HG03139 (cell line): ENCODE measurements at regions not wholly inside any gene's neighbourhood (a gene's known extent, or its start where the extent isn't known, plus 50 kb on each side); places are given as distances from the start of the nearest gene placed in this dataset.
"Not testable (repeated sequence)": the region's sequence is repeated elsewhere in the genome, so short reads cannot be mapped to it uniquely, and the experiment has no call there.

Experiments
- ATAC-seq: cut with Tn5 transposase; IDR thresholded peaks from one replicate; pipeline ENCODE4 v1.9.1; 2021; ENCODE audit not compliant: unreplicated experiment

DNA sequence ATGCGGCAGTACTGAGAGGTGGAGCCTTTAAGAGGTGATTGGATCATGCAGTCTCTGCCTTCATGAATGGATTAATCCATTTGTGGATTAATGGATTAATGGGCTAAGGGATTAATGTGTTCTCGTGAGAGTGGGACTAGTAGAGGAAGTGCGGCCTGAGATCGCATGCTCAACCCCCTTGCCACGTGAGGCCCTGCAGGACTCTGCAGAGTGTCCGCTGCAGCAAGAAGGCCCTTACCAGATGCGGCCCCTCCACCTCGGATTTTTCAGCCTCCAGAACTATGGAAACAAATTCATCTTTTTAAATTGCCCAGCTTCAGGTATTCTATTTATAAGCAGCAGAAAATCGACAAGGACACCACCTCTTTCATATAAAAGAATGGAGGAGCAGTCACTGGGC is 148.8 kb downstream of the TPRA1 start:
- ATAC-seq = no peak

DNA sequence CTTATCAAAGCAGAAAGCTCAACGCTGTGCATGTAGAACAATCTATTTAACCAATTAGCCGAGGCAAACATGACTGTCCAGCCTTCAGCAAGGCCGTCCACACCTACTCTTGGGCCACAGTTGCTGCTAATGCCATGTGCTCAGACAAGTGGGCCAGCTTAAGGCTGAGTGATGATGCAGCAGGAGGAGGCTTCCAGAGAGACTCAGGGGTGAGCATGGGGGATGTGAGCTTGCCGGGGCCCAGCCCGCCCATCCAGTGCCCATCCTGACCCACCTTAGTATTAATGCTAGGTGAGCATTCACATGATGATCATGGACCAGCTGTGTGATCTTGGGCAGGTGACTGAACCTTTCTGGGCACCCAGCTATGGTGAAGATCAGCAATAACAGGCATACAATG is 150.1 kb downstream of the TPRA1 start:
- no peak for ATAC-seq

DNA sequence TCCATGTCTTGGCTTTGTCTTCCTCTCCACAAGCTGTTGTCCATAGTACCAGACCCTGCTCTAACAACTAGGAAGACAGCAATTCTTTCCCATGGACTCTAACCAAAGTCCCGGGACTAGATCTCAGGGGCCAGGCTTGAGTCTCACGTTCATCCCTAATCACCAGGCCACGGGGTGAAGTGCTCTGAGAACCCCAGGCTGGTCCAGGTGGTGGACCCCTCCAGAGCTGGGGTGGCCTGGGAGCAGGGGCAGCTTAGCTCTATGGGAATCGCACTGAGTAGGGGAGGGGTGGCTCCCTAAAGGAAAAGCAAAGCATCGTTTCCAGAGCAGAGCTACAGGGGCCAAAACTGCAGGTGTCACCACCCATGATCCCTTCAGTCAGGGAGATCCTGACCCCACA is 150.9 kb downstream of the TPRA1 start:
- ATAC-seq = no peak

DNA sequence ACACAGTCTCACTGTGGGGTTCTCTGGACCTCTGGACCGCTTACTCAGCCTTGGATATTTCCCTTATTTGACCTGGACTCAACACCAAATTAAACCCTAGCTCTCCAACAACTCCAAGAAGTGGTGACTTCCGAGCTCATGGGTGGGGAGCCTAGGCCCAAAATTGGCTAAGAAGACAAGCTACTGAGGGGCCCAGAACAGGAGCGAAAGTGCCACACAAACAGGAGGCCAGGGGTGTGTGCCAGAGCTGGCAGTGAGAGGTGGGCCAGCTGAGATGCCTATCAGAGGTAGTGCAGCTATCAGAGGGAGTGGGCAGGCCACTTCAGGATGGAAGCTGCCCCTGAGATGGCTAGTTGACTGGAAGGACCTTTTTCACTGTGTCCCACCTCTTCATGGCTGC is 151.1 kb upstream of the PRR20G start:
- no peak for ATAC-seq

DNA sequence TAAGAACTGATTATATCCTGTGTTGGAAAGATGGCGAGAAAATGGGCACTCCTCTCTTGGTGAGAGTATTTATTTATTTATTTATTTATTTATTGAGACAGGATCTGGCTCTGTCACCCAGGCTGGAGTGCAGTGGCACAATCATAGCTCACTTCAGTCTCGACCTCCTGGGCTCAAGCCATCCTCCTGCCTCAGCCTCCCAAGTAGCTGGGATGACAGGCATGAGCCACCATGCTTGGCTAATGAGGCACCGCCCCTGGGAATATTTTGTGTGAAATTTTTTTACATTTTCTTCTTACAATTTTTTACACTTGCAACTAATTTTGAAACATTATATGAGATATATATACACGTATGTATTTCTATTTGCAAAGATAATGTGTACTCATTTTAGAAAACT is 150.5 kb upstream of the PRR20G start:
- no peak for ATAC-seq

DNA sequence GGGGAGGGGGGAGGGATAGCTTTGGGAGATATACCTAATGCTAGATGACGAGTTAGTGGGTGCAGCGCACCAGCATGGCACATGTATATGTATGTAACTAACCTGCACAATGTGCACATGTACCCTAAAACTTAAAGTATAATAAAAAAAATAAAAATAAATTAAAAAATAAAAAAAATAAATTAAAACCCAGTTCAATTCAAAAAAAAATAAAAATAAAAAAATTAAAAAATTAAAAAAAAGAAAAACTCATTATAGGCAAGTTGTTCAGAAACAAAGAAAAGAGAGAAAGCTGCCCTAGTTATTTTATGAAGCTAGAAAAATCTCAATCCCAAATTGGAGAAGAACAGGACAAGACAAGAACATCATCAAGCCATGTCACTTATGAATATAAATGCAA is 147.5 kb upstream of the PRR20G start:
- not testable (repeated sequence) for ATAC-seq

DNA sequence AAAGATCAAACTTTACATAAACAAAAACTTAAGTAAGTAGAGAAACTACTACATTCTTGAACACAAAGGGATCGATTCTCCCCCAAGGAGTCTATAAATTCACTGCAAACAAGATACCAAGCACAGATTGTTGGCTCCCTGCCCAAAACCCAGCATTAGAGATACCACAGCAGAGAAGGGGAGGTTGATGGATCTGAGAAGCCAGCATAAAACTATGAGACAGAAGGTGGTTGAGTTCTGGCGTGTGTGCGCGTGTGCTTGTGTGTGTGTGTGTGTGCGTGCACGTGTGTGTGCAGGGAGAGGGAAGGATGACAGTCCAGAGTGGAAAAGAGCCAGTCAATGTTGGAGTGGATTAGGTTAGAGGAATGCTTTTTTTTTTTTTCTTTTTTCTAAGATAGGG is 143.2 kb upstream of the PRR20G start:
- ATAC-seq = no peak

DNA sequence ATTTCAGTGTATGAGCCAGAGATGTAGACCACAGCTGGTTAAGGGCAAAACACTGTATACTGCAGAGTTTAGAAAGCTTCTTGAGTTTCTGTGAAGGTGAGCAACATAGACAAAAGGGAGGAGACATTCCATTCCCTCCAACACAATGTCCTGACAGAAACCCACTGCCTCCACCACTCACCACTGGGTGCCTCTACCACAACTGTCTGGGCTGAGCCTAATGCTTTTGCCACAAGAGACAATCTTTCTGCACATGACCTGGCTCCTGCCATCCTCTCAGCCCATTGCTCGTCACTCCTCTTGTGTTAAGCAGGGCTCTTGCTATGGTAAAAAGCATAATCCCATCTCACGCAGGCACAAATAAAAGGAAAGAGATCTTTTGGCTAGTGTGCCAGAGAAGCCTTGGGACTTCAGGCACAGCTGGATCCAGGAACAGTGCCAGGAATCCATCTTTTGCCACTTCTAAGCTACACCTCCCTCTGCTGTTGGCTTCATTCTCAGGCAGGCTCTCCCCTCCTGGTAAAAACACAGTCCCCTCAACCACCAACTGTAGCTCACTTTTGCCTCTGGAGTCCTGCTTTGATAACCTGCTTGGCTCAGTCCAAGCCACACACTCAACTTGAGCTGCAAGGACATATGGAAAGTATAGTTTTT is 140.6 kb upstream of the PRR20G start:
- no peak for ATAC-seq

DNA sequence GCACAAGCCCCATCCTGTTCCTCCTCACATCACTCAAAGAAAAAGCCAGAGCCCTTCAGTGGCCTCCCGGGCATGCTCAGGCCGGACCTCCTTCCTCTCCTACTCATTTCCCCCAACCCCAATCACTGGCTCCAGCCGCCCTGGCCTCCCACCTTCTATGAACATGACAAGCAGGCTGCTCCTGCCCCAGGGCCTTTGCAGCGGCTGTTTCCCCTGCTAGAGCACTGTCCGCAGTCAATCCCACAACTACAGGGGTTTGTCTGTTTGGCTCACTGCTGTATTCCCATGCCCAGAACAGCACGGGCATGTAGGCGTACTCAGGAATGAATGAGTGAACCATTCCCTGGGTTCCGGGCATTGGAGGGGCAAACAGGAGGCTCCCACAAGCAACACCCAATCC is 139.8 kb upstream of the PRR20G start:
- no peak for ATAC-seq

DNA sequence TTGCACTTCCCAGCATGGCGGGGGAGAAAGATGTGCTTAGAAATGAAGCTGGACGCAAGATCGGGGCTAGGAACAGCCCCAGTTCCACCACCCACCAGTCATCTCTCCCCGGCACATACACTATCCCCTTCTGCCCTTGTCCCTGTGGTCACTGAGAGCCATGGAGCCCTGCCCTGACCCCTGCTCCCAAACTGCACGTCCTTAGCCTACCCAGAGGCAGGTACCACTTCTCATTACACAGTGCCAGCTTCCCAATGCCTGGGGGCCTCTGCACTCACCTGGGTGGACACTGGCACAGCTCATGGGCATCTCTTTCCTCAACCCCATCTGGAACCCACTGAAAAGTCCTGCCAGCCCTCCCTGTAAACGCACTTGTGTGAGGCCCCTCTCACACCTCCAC is 139.3 kb upstream of the PRR20G start:
- no peak for ATAC-seq

DNA sequence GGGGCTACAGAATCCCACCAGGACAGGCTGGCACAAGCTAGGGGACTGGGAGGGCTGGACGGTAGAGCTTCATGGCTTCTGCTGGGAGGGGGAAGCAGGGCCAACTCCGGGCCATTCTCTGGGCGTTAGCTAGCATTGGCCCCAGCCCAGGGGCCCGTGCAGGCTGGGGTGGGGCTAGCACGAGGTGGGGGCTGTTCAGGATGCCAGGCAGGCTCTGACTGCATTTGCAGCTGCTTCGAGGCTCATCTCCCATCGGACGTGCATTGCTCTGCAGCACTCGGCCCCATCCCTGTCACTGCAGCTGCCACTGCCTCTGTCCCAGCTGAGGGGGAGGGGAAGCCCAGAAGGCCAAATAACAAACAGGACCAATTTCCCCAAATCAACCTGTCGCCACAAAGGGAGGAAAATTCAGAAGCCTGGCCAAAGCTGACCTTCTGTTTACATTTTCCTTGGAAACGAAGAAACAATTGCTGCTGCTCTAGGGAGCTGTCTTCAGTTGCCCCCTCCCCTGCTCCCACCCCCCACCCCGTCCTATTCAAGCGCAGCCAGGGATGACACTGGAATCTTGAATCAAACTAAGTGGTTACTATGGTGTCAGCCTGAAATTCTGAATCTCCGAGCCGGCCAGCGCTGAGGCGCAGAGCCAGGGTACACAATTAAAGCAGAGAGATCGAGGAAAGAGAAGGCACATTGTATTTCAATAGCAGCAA is 138.8 kb upstream of the PRR20G start:
- ATAC-seq = no peak

DNA sequence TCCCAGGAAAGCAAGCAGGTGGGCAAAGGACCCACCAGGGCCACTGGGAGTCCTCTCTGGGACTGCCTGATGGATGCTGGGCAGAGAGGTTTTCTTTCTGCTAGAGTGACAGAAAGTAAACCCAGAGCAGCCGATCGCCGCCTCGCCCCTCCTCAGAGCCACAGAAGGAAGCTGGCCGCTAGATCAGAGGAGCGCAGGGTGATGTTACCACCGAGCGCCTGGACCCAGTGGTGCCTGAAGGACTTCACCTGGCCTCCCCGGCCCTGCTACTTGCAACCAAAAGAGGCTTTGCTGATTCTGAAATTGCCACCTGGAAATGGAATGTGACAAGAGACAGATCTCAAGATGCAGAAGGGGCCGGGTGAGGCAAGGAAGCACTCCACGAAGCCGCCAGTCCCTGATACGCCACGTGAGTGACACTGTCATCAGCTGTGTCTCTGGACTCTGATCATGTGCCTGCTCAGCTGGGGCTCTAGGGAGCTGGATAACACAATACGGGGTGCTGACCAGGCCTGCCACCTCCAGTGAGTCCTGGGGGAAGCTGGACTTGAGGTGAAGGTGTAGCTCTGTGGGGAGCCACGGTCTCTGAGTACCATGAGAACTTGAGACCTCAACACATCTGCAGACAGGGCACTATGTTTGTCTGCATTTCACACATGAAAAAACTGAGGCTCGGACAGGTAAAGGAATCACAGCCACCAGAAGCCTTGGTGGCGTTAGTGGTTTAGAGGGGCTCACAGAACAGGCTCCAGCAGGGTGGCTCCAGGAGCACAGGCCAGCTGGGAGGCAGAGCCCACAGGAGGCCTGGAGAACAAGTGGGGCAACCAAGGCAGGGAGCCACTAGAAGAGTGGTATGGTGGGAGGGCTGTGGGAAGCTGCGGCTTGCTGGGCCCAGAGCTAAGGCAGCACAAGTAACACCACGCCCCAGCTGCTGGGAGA is 137.9 kb upstream of the PRR20G start:
- no peak for ATAC-seq

DNA sequence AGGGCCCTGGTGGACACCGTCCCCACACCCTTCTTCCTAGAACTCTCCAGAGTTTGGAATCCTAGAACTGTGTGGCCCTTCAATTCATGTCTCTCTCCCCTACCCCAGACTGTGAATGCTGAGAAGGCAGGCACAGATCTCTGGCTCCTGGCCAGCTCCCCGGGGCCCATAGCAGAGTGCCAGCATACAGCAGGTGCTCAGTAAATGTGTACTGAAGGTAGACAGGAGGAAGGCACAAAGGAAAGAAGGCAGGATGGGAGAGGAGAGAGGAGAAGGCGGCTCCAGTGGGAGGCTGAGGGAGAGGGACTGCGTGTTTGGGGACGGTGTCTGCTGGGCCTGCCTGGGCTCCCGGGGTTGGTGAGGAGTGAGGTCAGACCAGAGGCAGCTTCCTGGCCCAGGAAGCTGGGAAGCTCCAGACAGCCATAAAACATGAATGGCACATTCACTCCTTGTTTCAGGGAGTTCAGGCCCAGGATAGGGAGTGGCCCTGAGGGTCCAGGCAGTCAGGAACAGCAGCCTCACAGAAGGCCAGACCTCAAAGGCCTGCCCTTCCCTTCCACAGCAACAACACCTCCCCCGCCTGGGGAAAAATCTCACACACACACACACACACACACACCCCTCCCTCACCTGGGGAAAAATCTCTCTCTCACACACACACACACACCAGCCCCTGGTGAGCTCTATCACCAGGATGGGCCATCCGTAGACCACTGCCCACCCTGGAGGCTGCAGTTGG is 137.1 kb upstream of the PRR20G start:
- no peak for ATAC-seq

DNA sequence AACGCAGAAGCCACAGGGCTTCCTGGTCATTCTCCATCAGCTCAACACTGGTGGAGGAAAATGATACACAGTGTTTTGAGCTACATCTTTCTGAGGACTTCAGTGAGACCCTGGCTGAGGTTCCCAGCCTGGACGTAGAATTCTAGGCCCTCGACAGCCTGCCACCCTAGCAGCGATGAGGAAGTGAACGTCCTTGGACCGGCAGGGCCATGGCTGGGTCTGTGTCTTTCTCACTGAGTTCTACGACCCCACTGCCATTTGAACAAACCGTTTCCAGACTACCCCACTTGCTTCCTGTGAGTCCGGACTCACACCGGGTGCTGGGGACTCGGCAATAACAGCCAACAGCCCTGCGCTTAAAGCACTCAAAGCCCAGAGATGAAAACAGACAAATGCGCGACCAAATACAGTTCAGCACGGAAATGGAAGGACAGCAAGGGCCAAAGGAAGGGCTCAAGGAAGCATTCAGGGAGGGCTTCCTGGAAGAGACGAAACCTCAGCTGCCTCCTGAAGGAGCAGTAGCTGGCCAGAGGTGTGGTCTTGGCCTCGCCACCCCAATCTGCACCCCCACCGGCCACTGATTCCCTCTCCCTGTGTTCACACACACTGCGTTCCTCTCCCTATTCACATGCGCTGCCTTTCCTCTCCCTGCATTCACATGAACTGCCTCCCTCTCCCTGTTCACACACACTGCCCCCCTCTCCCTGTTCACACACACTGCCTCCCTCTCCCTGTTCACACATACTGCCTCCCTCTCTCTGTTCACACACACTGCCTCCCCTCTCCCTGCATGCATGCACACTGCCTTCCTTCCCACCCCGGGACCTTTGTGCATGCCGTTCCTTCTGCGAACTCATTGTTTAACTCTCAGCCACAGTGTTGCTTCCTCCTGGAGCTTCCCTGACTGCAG is 136.3 kb upstream of the PRR20G start:
- no peak for ATAC-seq

DNA sequence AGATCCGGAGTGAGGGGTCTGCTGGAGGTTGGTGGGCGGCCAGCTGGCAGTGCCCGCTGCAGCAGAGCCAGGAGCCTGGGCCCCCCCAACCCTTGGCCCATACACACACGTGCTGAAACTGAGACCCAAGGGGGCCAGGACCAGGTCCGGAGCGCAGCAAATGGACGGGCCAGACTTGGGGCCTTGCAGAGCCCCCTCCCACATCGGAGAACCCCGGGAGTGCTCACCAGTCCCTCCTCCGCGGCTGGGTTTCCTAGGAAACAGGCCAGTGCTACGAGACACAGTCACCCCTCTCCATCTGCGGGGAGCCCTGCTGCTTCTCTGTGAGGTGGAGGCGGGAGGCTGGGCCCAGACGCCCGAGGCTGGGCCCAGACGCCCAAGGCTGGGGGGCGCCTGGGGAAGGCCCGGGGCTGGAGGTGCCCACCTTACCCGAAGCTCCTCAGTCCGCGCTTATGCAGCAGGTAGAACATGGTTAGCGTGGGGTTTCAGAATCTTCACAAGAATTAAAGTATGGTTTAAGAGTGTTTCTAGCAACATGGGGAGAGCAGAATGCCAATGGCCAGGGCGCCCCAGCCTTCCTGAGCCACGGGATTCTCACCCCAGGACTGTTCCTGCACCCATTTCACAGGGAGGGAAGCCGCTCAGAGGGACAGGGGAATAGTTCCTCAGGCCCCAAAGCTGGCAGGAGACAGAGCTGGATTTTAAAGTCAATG is 135.0 kb upstream of the PRR20G start:
- no peak for ATAC-seq

DNA sequence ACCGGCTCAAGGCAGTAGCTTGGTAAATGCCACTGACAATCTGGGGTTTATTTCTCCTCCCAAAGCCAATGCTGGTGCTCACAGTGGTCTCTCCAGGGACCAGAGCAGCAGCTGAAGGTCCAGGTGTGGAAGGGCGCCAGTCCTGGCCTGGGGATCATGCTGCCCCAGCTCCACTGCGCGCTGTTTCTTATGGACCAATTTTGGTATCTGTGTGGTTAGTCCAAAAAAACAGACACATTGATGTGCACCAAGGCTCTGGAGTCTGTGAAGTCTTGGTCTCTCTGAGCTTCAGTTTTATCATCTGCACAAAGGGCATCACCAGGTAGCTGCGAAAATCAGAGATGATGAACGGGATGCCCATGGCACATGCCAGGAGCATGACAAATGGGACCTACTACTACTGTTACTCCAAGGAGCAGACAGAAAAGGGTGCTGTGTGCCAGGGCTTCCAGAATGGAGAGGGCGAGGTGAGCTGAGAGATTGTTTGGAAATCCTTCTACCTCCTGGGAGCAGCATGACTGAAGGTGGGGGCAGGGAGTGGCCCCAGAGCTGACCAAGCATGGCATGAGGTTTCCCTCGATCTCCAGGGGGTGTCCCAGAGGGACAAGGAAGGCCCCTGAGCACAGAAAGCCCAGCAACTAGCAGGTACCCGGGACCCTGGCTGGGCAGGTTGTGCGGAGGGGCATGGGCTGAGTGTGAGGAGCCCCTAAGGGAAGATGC is 134.3 kb upstream of the PRR20G start:
- no peak for ATAC-seq

DNA sequence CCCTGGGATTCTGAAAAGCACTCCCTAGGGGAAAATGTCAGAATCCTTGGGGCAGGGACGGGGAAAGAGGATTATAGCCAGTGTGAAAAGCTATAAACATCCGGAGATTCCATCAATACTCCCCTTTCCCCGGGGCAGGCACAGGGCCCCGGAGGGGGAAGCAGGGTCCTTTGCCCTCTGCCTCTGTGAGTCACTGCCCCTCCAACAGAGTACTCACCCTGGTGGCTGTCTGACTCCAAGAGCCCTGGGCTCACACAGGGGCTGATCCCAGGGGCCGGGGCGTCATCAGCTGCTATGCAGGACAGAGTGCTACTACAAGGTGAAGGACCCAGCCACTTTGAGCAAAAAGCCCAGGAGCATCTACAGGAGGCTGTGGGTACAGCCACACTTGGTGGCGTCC is 133.0 kb upstream of the PRR20G start:
- no peak for ATAC-seq

DNA sequence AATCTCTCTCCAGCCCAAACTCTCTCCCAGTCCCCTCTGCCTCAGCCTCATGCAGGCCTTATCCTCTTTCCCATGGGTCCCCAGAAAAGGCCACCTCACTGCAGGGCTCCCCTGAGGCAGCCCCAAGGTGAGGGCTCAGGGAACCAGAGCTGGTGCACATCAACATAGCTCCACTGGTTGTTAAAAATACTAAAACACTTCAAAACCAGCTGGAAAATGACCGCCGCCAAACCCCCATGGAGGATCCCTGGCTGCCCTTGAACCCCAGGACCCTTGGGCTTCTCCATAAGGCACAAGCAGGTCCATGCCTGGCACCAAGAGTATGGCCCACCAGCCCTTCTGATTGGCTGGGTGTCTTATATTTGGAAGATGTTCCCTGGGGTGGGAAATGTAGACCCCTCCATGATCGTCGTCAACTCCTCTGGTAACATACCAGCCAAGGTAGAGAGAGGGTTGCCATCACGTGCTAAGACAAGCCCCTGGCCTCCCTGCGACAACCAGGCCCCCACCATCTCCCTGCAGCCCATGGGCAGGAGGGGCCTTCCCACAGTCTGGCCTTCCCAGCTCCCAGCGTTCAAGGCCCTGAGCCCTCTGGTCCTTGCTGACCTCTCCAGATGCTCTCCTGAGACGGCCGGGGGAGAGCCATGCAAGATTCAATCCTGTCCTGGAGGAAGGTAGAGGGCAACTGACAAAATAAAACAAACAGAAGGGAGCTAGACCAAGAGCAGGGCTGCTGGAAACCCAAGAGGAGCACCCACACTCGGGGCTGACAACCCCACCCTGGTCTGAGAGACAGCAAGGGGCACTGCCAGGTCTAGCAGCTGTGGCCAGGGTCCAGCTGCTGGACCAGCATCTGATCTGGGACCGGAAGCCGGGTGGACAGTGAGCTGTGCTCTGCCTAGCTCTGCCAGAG is 132.1 kb upstream of the PRR20G start:
- ATAC-seq = no peak
